Ecto neural progenitor cell (in vitro differentiated cells): ENCODE measurements at regions not wholly inside any gene's neighbourhood (a gene's known extent, or its start where the extent isn't known, plus 50 kb on each side); places are given as distances from the start of the nearest gene placed in this dataset.

ENCODE experiments used
- DNase-seq: peaks from one replicate; pipeline ENCODE4 v3.0.0-alpha.2; 2018; ENCODE audit warnings: low spot score

- no peak for DNase-seq
Observed at GRCh38 chr10:1807196-1807595, 69.9 kb upstream of the ADARB2 start.

GRCh38 chr10:1802413-1802812, 65.1 kb upstream of the ADARB2 start:
- no peak for DNase-seq

GRCh38 chr10:1788401-1788800, 51.1 kb upstream of the ADARB2 start:
- no peak for DNase-seq
